ENCODE measurements at regions not wholly inside any gene's neighbourhood (a gene's known extent, or its start where the extent isn't known, plus 50 kb on each side); places are given as distances from the start of the nearest gene placed in this dataset.
A peak's percentile ranks its signal among the peaks of the same experiment; 100 is the strongest.

- no peak for DNase-seq (ENCODE audit: low read depth in 2 of 2)
These were observed 218.7 kb upstream of the BCOR start for GRCh38 chrX:40316502-40316901.

- no peak for DNase-seq (ENCODE audit: low read depth in 2 of 2)
These were observed 216.3 kb upstream of the BCOR start for GRCh38 chrX:40314070-40314469.

- no peak for DNase-seq (ENCODE audit: low read depth in 2 of 2)
These were observed 215.5 kb upstream of the BCOR start for GRCh38 chrX:40313269-40313668.

GRCh38 chrX:40310447-40310846 is 212.7 kb upstream of the BCOR start:
- no peak for DNase-seq (ENCODE audit: low read depth in 2 of 2)

- DNase-seq (ENCODE audit: low read depth in 2 of 2): no peak
These were observed 212.3 kb upstream of the BCOR start for GRCh38 chrX:40310016-40310415.

- DNase-seq (ENCODE audit: low read depth in 2 of 2): no peak
These were observed 210.1 kb upstream of the BCOR start for GRCh38 chrX:40307871-40308270.

GRCh38 chrX:40304115-40304514 is 206.4 kb upstream of the BCOR start:
- DNase-seq (ENCODE audit: low read depth in 2 of 2): no peak

- DNase-seq (ENCODE audit: low read depth in 2 of 2): no peak
These were observed 205.7 kb upstream of the BCOR start for GRCh38 chrX:40303256-40304077.

- DNase-seq (ENCODE audit: low read depth in 2 of 2): no peak
These were observed 202.6 kb upstream of the BCOR start for GRCh38 chrX:40300286-40300890.

GRCh38 chrX:40299641-40300046 is 201.9 kb upstream of the BCOR start:
- DNase-seq (ENCODE audit: low read depth in 2 of 2): no peak

GRCh38 chrX:40298572-40299479 is 201.1 kb upstream of the BCOR start:
- DNase-seq (ENCODE audit: low read depth in 2 of 2): peak; percentile 1 to 23

- no peak for DNase-seq (ENCODE audit: low read depth in 2 of 2)
These were observed 200.3 kb upstream of the BCOR start for GRCh38 chrX:40298069-40298468.

- no peak for DNase-seq (ENCODE audit: low read depth in 2 of 2)
These were observed 193.8 kb upstream of the BCOR start for GRCh38 chrX:40291553-40291952.

GRCh38 chrX:40290517-40290916 is 192.8 kb upstream of the BCOR start:
- no peak for DNase-seq (ENCODE audit: low read depth in 2 of 2)

- DNase-seq (ENCODE audit: low read depth in 2 of 2): no peak
These were observed 188.1 kb upstream of the BCOR start for GRCh38 chrX:40285876-40286275.

- no peak for DNase-seq (ENCODE audit: low read depth in 2 of 2)
These were observed 187.1 kb upstream of the BCOR start for GRCh38 chrX:40284852-40285251.

GRCh38 chrX:40283981-40284380 is 186.2 kb upstream of the BCOR start:
- DNase-seq (ENCODE audit: low read depth in 2 of 2): no peak

GRCh38 chrX:40282946-40283660 is 185.3 kb upstream of the BCOR start:
- DNase-seq (ENCODE audit: low read depth in 2 of 2): no peak

GRCh38 chrX:40282348-40282747 is 184.6 kb upstream of the BCOR start:
- no peak for DNase-seq (ENCODE audit: low read depth in 2 of 2)

GRCh38 chrX:40281336-40282005 is 183.7 kb upstream of the BCOR start:
- no peak for DNase-seq (ENCODE audit: low read depth in 2 of 2)

GRCh38 chrX:40279762-40280161 is 182.0 kb upstream of the BCOR start:
- DNase-seq (ENCODE audit: low read depth in 2 of 2): no peak
